H1 (cell line): ENCODE measurements at regions not wholly inside any gene's neighbourhood (a gene's known extent, or its start where the extent isn't known, plus 50 kb on each side); places are given as distances from the start of the nearest gene placed in this dataset.

ENCODE experiments used
- ATF2 ChIP-seq: IDR thresholded peaks from 2 replicates; pipeline ENCODE4 v1.6.1; 2012; ENCODE audit warnings: low read length, inconsistent platforms
- CHD1 ChIP-seq: IDR thresholded peaks from 2 replicates; pipeline ENCODE4 v1.6.1; 2012; ENCODE audit warnings: low read depth, low read length, improper control_type of control experiment
- CTBP2 ChIP-seq: IDR thresholded peaks from 2 replicates; pipeline ENCODE4 v1.7.0; 2011; ENCODE audit warnings: borderline replicate concordance, mild to moderate bottlenecking, moderate library complexity, mixed read lengths, low read length; ENCODE audit not compliant: insufficient read depth, insufficient read length
- EZH2 ChIP-seq: fragments of 200-600 bp; sonication (generic); IDR thresholded peaks from 2 replicates; pipeline ENCODE4 v1.7.1; 2012; ENCODE audit warnings: low read depth, mild to moderate bottlenecking, moderate library complexity, low read length, inconsistent platforms; ENCODE audit not compliant: severe bottlenecking
- GABPA ChIP-seq: IDR thresholded peaks from 2 replicates; pipeline ENCODE4 v1.6.1; 2011; ENCODE audit warnings: mild to moderate bottlenecking, low read length, moderate library complexity, borderline replicate concordance; ENCODE audit not compliant: insufficient read depth
- KDM1A ChIP-seq: fragments of 200-600, 300-600 bp; sonication (generic); IDR thresholded peaks from 2 replicates; pipeline ENCODE4 v1.7.1; 2016; ENCODE audit warnings: mild to moderate bottlenecking, low read length, borderline replicate concordance
- RBBP5 ChIP-seq: IDR thresholded peaks from 2 replicates; pipeline ENCODE4 v1.7.1; 2012; ENCODE audit warnings: low read depth, mild to moderate bottlenecking, inconsistent platforms, low read length, moderate library complexity, borderline replicate concordance
- RXRA ChIP-seq: IDR thresholded peaks from 2 replicates; pipeline ENCODE4 v1.6.1; 2011; ENCODE audit warnings: low read depth, mild to moderate bottlenecking, low read length, moderate library complexity; ENCODE audit not compliant: insufficient read depth
- YY1 ChIP-seq: IDR thresholded peaks from 2 replicates; pipeline ENCODE4 v1.6.1; 2011; ENCODE audit warnings: low read depth, mild to moderate bottlenecking, low read length
- TF ChIP-seq, protein P1 (sequence below): fragments of 300-600 bp; sonication (generic); IDR thresholded peaks from 2 replicates; pipeline ENCODE4 v1.7.1; 2012; ENCODE audit warnings: low read length, moderate library complexity, mild to moderate bottlenecking, inconsistent platforms; ENCODE audit not compliant: insufficient replicate concordance

GRCh38 chr4:25481648-25482047 lies 104.6 kb downstream of the ANAPC4 start (continued):
- TF ChIP-seq, protein P1, sequence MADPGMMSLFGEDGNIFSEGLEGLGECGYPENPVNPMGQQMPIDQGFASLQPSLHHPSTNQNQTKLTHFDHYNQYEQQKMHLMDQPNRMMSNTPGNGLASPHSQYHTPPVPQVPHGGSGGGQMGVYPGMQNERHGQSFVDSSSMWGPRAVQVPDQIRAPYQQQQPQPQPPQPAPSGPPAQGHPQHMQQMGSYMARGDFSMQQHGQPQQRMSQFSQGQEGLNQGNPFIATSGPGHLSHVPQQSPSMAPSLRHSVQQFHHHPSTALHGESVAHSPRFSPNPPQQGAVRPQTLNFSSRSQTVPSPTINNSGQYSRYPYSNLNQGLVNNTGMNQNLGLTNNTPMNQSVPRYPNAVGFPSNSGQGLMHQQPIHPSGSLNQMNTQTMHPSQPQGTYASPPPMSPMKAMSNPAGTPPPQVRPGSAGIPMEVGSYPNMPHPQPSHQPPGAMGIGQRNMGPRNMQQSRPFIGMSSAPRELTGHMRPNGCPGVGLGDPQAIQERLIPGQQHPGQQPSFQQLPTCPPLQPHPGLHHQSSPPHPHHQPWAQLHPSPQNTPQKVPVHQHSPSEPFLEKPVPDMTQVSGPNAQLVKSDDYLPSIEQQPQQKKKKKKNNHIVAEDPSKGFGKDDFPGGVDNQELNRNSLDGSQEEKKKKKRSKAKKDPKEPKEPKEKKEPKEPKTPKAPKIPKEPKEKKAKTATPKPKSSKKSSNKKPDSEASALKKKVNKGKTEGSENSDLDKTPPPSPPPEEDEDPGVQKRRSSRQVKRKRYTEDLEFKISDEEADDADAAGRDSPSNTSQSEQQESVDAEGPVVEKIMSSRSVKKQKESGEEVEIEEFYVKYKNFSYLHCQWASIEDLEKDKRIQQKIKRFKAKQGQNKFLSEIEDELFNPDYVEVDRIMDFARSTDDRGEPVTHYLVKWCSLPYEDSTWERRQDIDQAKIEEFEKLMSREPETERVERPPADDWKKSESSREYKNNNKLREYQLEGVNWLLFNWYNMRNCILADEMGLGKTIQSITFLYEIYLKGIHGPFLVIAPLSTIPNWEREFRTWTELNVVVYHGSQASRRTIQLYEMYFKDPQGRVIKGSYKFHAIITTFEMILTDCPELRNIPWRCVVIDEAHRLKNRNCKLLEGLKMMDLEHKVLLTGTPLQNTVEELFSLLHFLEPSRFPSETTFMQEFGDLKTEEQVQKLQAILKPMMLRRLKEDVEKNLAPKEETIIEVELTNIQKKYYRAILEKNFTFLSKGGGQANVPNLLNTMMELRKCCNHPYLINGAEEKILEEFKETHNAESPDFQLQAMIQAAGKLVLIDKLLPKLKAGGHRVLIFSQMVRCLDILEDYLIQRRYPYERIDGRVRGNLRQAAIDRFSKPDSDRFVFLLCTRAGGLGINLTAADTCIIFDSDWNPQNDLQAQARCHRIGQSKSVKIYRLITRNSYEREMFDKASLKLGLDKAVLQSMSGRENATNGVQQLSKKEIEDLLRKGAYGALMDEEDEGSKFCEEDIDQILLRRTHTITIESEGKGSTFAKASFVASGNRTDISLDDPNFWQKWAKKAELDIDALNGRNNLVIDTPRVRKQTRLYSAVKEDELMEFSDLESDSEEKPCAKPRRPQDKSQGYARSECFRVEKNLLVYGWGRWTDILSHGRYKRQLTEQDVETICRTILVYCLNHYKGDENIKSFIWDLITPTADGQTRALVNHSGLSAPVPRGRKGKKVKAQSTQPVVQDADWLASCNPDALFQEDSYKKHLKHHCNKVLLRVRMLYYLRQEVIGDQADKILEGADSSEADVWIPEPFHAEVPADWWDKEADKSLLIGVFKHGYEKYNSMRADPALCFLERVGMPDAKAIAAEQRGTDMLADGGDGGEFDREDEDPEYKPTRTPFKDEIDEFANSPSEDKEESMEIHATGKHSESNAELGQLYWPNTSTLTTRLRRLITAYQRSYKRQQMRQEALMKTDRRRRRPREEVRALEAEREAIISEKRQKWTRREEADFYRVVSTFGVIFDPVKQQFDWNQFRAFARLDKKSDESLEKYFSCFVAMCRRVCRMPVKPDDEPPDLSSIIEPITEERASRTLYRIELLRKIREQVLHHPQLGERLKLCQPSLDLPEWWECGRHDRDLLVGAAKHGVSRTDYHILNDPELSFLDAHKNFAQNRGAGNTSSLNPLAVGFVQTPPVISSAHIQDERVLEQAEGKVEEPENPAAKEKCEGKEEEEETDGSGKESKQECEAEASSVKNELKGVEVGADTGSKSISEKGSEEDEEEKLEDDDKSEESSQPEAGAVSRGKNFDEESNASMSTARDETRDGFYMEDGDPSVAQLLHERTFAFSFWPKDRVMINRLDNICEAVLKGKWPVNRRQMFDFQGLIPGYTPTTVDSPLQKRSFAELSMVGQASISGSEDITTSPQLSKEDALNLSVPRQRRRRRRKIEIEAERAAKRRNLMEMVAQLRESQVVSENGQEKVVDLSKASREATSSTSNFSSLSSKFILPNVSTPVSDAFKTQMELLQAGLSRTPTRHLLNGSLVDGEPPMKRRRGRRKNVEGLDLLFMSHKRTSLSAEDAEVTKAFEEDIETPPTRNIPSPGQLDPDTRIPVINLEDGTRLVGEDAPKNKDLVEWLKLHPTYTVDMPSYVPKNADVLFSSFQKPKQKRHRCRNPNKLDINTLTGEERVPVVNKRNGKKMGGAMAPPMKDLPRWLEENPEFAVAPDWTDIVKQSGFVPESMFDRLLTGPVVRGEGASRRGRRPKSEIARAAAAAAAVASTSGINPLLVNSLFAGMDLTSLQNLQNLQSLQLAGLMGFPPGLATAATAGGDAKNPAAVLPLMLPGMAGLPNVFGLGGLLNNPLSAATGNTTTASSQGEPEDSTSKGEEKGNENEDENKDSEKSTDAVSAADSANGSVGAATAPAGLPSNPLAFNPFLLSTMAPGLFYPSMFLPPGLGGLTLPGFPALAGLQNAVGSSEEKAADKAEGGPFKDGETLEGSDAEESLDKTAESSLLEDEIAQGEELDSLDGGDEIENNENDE, result peak; percentile 43
- TF ChIP-seq KDM1A, result peak; percentile 70; the same call in 1 of the 2 replicates
- no peak for TF ChIP-seq YY1
- TF ChIP-seq CHD1, result no peak
- TF ChIP-seq GABPA, result no peak
- no peak for TF ChIP-seq CTBP2
- TF ChIP-seq ATF2, result 0 out of 2 replicates have a peak, but pooled peaks have one; percentile 34
- no peak for TF ChIP-seq RXRA
- no peak for TF ChIP-seq EZH2
- no peak for TF ChIP-seq RBBP5
